ENCODE measurements at regions not wholly inside any gene's neighbourhood (a gene's known extent, or its start where the extent isn't known, plus 50 kb on each side); places are given as distances from the start of the nearest gene placed in this dataset.

DNA sequence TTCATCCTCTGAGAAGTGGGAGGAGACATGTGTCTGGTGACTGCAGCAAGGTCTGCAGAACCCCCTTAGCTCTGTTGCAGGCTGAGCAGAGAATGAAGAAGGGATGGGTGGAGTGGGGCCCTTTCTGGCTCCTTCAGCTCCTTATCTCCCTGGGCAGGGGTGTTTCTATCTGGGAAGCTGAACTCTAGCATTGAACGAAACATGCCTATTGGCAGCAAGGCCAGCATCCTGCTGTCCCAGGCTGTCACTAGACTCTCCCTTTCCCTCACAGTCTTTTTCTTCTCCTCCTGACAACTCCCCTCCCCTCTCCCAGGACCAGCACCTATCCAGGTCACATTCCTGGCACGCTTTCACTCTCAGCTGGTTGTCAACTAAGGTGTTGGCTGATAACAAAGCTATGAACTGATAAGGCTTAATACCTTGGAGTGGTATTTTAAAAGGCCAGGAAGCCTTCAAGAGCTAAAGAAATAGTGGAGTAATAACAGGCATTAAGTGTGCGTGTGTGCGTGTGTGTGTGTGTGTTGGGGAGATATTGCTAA, 128.8 kb upstream of the FZD8 start:
- H3K27ac ChIP-seq (ENCODE audit: low read depth, low read length, poor library complexity, severe bottlenecking) = no peak overlapping the region
- intact Hi-C loops (cut with micrococcal nuclease; ENCODE audit: unreplicated experiment) = no loop called here
- no peaks in the 10 kb centered on the region for H3K27me3 ChIP-seq (replicated peaks; ENCODE audit: insufficient read depth, low read depth, low read length, poor library complexity)
- no peaks in the 10 kb centered on the region for H3K4me1 ChIP-seq (ENCODE audit: insufficient read depth, low read length, poor library complexity, severe bottlenecking)
- CTCF ChIA-PET = no interaction called here
- DNase-seq (ENCODE audit: low spot score) = no peak
- no peaks in the 10 kb centered on the region for H3K36me3 ChIP-seq (ENCODE audit: insufficient read depth, low read length, poor library complexity, severe bottlenecking)
- TF ChIP-seq, protein P1, sequence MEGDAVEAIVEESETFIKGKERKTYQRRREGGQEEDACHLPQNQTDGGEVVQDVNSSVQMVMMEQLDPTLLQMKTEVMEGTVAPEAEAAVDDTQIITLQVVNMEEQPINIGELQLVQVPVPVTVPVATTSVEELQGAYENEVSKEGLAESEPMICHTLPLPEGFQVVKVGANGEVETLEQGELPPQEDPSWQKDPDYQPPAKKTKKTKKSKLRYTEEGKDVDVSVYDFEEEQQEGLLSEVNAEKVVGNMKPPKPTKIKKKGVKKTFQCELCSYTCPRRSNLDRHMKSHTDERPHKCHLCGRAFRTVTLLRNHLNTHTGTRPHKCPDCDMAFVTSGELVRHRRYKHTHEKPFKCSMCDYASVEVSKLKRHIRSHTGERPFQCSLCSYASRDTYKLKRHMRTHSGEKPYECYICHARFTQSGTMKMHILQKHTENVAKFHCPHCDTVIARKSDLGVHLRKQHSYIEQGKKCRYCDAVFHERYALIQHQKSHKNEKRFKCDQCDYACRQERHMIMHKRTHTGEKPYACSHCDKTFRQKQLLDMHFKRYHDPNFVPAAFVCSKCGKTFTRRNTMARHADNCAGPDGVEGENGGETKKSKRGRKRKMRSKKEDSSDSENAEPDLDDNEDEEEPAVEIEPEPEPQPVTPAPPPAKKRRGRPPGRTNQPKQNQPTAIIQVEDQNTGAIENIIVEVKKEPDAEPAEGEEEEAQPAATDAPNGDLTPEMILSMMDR (conservative IDR thresholded peaks at IDR 0.05; ENCODE audit: low read depth, low read length) = no peak
- TF ChIP-seq EZH2 (IDR thresholded peaks at IDR 0.05; ENCODE audit: borderline replicate concordance, low read depth, low read length, poor library complexity, severe bottlenecking) = no peak
- H3K4me3 ChIP-seq (ENCODE audit: low read depth, low read length, poor library complexity, severe bottlenecking) = no peak overlapping the region
- POLR2A ChIA-PET (ENCODE audit: low non-redundant PET) = no interaction called here
- no peaks in the 10 kb centered on the region for H3K9me3 ChIP-seq (ENCODE audit: low read depth, low read length, poor library complexity, severe bottlenecking)
- BruUV-seq (replicated peaks) = no TSS peak

DNA sequence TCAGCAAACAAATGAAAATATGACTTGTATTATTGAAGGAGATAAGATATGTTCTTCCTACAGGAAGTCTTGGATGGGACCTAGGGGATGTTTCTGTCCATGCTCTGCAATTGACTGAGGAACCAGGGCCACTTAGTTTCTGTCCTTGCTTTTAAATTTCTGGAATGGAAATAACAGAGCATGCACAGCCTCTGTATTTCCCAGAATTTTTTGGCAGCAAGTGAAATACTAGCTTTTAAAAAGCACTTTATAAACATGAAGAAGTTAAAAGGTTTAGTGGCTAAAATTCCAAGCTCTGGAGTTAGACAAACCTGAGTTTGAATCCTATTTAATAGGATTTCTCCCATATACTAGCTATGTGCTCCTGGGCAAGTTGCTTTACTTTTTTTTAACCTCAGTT, 127.7 kb upstream of the FZD8 start:
- intact Hi-C loops (cut with micrococcal nuclease; ENCODE audit: unreplicated experiment) = no loop called here
- TF ChIP-seq EZH2 (IDR thresholded peaks at IDR 0.05; ENCODE audit: borderline replicate concordance, low read depth, low read length, poor library complexity, severe bottlenecking) = no peak
- TF ChIP-seq, protein P1 (conservative IDR thresholded peaks at IDR 0.05; ENCODE audit: low read depth, low read length) = no peak
- ChIA-PET CTCF (no interaction called here), POLR2A (ENCODE audit: low non-redundant PET) (no interaction called here)
- no peaks in the 10 kb centered on the region for H3K4me1 ChIP-seq (ENCODE audit: insufficient read depth, low read length, poor library complexity, severe bottlenecking)
- H3K36me3 ChIP-seq (ENCODE audit: insufficient read depth, low read length, poor library complexity, severe bottlenecking) = no peaks in the 10 kb centered on the region
- H3K9me3 ChIP-seq (ENCODE audit: low read depth, low read length, poor library complexity, severe bottlenecking) = no peaks in the 10 kb centered on the region
- no peak overlapping the region for H3K27ac ChIP-seq (ENCODE audit: low read depth, low read length, poor library complexity, severe bottlenecking)
- H3K27me3 ChIP-seq (replicated peaks; ENCODE audit: insufficient read depth, low read depth, low read length, poor library complexity) = no peaks in the 10 kb centered on the region
- no TSS peak for BruUV-seq (replicated peaks)
- DNase-seq (ENCODE audit: low spot score) = no peak
- no peak overlapping the region for H3K4me3 ChIP-seq (ENCODE audit: low read depth, low read length, poor library complexity, severe bottlenecking)

DNA sequence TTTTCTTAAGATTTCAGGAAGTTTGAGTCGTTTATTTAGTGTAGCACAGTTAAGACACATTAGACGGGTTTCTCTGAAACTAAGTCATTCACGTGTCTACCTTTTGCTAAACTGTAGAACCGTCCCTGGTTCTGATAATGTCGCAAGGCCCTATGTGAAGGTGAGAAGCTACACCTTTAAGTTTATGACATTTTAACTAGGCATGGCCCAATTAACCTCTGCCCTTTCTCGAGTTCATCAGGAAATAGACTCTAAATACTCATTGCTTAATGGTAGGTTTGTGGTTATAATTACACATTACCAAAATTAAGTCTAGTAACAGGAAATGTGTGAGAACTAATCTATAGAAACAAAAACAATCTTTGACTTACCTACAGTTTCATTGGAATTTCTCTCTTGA, 126.6 kb upstream of the FZD8 start:
- no peaks in the 10 kb centered on the region for H3K9me3 ChIP-seq (ENCODE audit: low read depth, low read length, poor library complexity, severe bottlenecking)
- no TSS peak for BruUV-seq (replicated peaks)
- H3K36me3 ChIP-seq (ENCODE audit: insufficient read depth, low read length, poor library complexity, severe bottlenecking) = no peaks in the 10 kb centered on the region
- no peak overlapping the region for H3K4me3 ChIP-seq (ENCODE audit: low read depth, low read length, poor library complexity, severe bottlenecking)
- ChIA-PET CTCF (no interaction called here), POLR2A (ENCODE audit: low non-redundant PET) (no interaction called here)
- intact Hi-C loops (cut with micrococcal nuclease; ENCODE audit: unreplicated experiment) = no loop called here
- H3K27ac ChIP-seq (ENCODE audit: low read depth, low read length, poor library complexity, severe bottlenecking) = no peak overlapping the region
- no peaks in the 10 kb centered on the region for H3K27me3 ChIP-seq (replicated peaks; ENCODE audit: insufficient read depth, low read depth, low read length, poor library complexity)
- no peaks in the 10 kb centered on the region for H3K4me1 ChIP-seq (ENCODE audit: insufficient read depth, low read length, poor library complexity, severe bottlenecking)
- no peak for DNase-seq (ENCODE audit: low spot score)
- TF ChIP-seq, protein P1 (conservative IDR thresholded peaks at IDR 0.05; ENCODE audit: low read depth, low read length) = no peak
- TF ChIP-seq EZH2 (IDR thresholded peaks at IDR 0.05; ENCODE audit: borderline replicate concordance, low read depth, low read length, poor library complexity, severe bottlenecking) = no peak

All from A673 (cell line).